ENCODE measurements at regions not wholly inside any gene's neighbourhood (a gene's known extent, or its start where the extent isn't known, plus 50 kb on each side); places are given as distances from the start of the nearest gene placed in this dataset.

DNA sequence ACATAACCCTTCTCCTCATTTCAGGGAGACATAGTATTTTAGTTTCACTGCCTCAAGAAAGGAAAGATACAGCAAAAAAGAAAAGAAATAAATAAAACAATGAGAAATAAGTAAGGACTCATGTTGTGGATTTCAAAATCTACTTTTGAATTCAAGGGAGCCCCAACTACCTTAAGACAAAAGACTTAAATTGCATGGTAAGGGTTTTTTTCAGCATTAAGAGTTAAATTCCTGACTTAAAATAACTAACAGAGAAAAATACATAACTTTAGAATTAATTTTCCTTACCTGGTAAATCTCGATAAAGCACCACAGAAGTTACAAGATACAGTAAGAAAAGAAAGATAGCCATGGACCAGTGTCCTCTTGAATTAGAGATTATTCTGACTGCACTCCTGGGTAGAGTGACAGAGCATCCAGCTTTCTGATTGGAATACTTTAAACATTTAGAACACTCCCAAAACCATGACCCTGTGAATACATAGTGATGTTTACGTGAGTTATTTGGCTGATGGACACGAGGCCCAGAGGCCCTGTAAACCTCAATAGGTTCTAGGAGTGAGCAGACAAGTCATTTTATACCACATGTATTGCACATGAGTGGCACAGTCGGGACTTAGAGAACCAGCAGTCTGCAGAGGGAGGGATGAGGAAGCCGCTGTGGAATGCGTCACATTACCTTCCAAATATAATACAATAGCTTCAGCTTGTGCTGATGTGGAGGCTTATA is 292.5 kb upstream of the SEMA3C start:
- ATAC-seq (ENCODE audit: low read depth): no peak
- H2AFZ ChIP-seq (ENCODE audit: insufficient read depth, low read depth, low read length, poor library complexity, severe bottlenecking): no peak overlapping the region
- no CpG with 5 or more reads among the region's 6 CpGs for WGBS (ENCODE audit: insufficient coverage)

More for the DNA sequence above, 292.5 kb upstream of the SEMA3C start:
- no peak overlapping the region for H3K9ac ChIP-seq (ENCODE audit: low read length)
- TF ChIP-seq EZH2 (IDR thresholded peaks at IDR 0.05; ENCODE audit: borderline replicate concordance, insufficient read depth, low read depth, low read length, poor library complexity, severe bottlenecking): no peak
- TF ChIP-seq, protein P1, sequence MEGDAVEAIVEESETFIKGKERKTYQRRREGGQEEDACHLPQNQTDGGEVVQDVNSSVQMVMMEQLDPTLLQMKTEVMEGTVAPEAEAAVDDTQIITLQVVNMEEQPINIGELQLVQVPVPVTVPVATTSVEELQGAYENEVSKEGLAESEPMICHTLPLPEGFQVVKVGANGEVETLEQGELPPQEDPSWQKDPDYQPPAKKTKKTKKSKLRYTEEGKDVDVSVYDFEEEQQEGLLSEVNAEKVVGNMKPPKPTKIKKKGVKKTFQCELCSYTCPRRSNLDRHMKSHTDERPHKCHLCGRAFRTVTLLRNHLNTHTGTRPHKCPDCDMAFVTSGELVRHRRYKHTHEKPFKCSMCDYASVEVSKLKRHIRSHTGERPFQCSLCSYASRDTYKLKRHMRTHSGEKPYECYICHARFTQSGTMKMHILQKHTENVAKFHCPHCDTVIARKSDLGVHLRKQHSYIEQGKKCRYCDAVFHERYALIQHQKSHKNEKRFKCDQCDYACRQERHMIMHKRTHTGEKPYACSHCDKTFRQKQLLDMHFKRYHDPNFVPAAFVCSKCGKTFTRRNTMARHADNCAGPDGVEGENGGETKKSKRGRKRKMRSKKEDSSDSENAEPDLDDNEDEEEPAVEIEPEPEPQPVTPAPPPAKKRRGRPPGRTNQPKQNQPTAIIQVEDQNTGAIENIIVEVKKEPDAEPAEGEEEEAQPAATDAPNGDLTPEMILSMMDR (IDR thresholded peaks at IDR 0.05): no peak
- no peak for DNase-seq
- no peak overlapping the region for H3K4me3 ChIP-seq (ENCODE audit: control extremely low read depth in 1 of 5, extremely low read depth in 1 of 5, insufficient read depth in 1 of 5, low read depth in 2 of 5, low read length in 4 of 5)
- Mint-ChIP-seq H3K9me3 (ENCODE audit: insufficient read depth) (no peaks in the 10 kb centered on the region), H3K27me3 (no peaks in the 10 kb centered on the region), H3K4me3 (no peak overlapping the region), H3K27ac (no peak overlapping the region), H3K4me1 (no peaks in the 10 kb centered on the region)
- no peaks in the 10 kb centered on the region for H4K20me1 ChIP-seq (ENCODE audit: control insufficient read depth, insufficient read depth, low read length, poor library complexity, severe bottlenecking)
- H3K4me2 ChIP-seq (replicated peaks; ENCODE audit: low read depth, low read length, poor library complexity, severe bottlenecking): no peak overlapping the region
- ChIA-PET CTCF (no interaction called here), POLR2A (no interaction called here)
- no peaks in the 10 kb centered on the region for H3K79me2 ChIP-seq (ENCODE audit: control insufficient read depth, insufficient read depth, low read length)
- intact Hi-C loops (cut with micrococcal nuclease): no loop called here
- H3K27ac ChIP-seq (ENCODE audit: low read length in 2 of 2): no peak overlapping the region
- H3K4me1 ChIP-seq (ENCODE audit: control insufficient read depth in 2 of 2, insufficient read depth in 2 of 2, low read length in 2 of 2): no peaks in the 10 kb centered on the region
- H3K36me3 ChIP-seq (replicated peaks in 1 of 2; ENCODE audit: control extremely low read depth in 1 of 2, control insufficient read depth in 1 of 2, extremely low read depth in 1 of 2, insufficient read depth in 2 of 2, low read length in 1 of 2): no peaks in the 10 kb centered on the region
- H3K9me3 ChIP-seq (ENCODE audit: control extremely low read depth in 1 of 3, control insufficient read depth in 2 of 3, insufficient read depth in 1 of 3, low read length in 2 of 3): no peaks in the 10 kb centered on the region
- no peaks in the 10 kb centered on the region for H3K27me3 ChIP-seq (replicated peaks in 1 of 4; ENCODE audit: control extremely low read depth in 1 of 4, control insufficient read depth in 3 of 4, insufficient read depth in 4 of 4, low read length in 3 of 4)

Measured in B cell (primary cell).